CD4-positive, alpha-beta T cell treated with Interleukin-2 at 100 ng/mL for 4 hours (primary cell): ENCODE measurements at regions not wholly inside any gene's neighbourhood (a gene's known extent, or its start where the extent isn't known, plus 50 kb on each side); places are given as distances from the start of the nearest gene placed in this dataset.

Experiments used
- DNase-seq: peaks from one replicate; pipeline ENCODE4 v3.0.0-alpha.2; 2020; ENCODE audit warnings: low spot score

DNA sequence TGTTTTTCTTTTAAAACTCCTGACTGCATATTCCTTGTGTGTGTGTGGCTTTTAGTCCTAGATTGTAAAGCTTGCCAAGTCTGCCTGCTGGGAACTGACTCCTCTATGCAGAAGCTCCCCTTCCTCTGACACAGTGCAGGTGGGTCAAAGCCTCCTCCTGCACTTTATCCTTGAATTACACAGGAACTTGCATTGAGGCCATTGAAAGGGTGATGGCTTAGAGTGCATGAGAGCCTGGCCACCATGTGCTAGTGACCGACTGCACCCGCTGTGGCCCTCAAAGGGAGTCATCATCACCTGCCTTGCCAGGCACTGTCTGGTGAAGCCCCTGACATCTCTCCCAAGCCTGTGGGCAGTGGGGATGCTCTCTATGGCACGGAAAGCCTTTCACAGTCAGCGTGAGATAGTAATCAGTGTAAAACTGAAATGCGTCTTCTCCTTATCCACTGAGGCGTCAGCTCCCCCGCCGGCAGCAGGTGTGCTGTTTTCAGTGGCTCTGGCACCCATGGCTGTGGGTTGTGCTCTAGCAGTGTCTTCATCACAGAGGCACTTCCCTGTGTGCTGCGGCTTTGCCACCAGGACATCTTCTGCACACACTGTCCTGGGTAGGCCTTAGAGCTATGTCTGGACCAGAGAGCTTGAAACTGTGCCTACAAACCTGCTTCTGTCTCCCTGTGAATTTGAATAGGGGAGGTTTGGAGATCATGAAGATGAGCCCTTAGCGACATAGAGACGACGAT, 87.9 kb downstream of the THBS2 start:
- DNase-seq = no peak

DNA sequence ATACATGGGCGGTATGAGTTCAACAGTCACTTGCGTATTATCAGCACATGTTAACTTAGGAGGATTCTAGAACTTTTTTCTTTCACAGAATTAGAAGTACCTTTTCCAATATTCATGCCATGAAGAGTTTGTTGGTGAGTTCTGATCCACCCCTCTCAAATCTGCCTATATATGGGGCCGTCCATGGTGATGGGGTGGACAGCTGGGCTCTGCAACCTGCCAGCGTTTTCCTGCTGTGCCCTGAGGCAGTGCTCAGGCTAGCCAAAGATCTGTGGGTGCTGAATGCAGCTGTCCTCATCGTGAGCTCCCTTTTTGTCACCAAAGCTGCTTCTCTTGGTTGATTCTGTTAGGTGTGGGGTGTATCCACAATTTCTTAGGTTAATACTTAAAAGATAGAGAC, 88.7 kb downstream of the THBS2 start:
- no peak for DNase-seq

DNA sequence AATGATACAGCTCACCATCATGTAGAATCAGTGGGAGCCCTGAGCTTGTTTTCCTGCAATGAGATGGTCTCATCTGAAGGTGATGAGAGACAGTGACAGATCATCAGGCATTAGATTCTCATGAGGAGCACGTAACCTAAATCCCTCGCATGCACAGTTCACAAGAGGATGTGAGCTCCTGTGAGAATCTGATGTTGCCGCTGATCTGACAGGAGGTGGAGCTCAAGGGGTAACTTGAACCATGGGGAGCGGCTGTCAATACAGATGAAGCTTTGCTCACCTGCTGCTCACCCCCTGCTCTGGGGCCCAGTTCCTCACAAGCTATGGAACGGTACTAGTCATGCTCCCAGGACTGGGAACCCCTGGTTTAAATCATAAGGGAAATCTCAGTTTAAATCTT, 89.2 kb downstream of the THBS2 start:
- DNase-seq = no peak

DNA sequence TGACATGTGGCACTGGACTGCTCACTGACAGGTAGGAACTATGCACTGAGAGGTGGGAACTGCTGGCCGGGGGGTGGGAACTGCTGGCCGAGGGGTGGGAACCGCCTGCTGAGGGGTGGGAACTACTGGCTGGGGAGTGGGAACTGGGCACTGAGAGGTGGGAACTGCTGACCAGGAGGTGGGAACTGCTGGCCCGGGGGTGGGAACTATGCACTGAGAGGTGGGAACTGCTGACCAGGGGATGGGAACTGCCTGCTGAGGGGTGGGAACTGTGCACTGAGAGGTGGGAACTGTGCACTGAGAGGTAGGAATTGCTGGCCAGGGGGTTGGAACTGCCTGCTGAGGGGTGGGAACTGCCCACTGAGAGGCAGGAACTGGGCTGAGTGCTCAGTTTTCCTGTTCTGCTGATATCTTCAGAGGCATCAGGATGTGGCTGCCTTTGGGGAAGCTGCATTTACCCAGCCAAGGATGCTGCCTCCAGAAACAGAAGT, 90.2 kb downstream of the THBS2 start:
- no peak for DNase-seq

DNA sequence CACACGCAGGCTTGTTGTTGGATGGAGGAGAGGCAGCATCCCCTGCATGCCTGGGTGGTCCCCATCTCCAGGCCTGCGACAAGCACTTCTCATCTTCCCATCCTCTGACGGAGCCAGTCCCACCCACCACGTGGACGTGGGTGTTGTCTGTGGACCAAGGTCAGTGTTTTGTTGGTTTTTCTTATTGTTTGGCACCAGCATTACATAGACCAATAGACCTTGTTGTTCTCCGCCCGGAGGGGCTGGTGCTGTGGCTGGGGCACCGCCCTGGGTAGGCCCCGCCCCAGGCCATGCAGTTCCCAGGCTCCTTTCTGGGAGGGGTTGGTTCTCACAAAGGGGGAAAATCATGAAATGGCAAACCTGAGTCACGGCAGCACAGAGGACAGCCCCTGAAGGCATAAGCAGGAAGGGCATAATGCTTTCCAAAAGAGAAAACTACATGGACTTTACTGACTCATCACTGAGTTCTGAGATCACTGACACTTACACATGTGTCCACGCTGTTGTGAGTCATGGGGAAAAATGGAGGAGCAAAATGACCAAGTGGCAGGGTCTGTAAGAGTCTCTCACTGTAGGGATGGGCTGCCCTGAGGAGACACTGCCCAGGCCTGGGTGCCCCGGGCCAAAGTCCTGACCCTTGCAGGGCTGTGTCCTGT, 90.8 kb downstream of the THBS2 start:
- no peak for DNase-seq

DNA sequence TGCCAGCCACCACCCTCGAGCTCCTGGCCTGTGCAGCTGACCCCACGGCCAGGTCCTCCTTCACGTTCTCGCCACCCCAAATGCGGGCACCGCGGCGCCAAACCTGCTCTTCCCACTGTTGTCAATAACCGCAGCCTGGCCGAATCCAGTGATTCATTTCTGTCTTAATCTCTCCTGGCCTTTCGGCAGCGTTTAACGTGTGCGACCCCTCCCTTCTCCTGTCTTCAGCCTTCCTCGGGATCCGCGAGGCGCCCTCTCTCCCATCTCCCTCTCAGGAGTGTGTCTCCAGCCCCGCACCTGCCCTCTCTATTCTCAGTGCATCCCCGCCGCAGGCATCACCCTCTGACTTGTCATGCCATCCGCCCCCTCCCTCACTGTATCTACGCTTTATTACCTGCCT, 91.4 kb downstream of the THBS2 start:
- DNase-seq = no peak

DNA sequence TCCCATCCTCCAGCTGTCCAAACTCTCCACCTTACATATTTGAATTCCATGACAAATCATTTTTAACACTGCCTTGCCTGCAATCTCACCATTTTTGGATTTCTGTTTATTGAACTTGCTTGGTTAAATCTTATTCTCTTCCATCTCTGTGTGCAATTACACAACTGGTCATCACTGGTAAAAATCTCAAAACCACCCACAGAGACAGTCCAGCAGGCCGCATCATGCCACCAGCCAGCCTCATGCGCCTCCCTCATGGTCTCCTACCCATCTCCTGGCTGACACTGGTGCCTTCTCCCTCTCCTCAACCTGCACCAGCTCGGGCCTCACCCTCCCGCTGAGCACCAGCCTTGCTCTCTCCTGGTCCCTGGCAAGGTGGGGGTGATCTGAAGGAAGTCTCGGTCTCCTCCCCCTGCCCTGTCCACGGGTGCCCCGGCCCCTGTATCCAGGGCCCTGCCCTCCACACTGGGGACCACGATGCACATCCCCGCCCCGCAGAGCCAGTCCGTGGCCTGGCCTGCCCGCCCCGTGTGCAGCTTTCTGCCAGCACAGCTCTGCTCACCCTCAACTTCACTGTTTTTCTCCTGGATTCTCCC, 92.0 kb downstream of the THBS2 start:
- no peak for DNase-seq

DNA sequence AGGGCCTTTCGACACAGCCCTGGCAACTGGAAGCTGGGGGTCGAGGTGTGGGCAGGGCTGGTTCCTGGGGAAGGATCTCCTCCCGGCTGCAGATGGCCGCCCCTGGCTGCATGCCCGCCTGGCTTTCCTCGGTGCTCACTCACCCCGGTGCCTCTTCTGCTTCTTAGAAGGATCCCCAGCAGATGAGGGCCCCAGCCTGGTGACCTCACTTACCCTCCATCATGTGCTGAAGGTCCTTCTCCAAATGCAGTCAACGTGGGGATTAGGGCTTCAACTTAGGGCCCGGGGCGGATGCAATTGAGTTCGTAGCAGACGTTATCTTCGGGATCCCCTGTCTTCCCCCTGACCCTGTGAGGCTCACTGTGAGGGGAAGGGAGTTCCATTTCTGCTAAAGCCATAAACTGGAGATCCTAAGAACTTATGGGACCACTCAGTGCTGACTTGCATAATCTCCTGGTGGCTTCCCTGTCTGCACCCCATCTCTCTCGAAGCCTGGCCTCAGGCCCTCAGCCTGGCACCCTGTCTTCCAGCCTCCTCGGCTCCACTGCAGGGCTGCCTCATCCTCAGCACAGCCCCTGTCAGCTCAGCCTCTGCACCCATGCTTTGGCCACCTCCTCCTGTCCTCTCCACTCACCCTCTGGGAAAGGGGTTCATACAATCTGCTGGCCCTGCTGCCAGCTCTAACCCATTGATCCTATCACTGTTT, 92.6 kb downstream of the THBS2 start:
- DNase-seq = no peak

DNA sequence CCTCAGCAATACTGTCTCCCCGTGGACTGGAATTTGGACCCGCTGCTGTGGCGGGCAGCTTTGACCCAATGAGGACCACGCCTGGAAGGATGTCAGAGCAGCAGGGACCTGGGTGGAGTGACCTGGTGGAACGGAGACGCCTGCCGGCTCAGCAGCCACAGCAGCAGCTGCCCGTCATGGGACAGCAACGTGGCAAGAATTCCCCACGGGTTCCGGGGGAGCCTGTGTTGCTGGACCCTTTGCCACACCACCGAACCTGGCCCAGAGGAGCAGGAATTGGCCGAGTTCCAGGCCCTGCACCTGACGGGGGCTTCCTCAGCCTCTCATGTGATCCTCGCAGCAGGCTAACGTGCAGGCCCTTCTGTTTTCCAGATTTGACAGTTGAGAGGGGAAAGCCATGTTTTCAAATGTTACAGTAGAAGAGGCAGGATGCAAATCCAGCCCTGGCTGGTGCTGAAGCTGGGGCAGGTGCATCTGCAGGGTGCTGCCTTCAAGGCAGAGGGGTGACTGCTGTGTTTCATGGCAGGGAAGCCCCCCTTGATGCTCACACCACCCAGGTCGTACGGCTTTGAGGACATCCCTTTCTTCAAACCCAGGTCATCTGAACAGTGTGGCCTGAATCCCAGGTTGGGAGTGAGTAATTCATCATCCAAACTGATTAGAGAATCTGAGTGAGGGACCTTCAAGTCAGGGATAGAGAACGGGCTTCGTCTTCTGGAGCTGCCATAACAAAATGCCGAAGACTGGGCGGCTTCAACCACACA, 93.4 kb downstream of the THBS2 start:
- no peak for DNase-seq

DNA sequence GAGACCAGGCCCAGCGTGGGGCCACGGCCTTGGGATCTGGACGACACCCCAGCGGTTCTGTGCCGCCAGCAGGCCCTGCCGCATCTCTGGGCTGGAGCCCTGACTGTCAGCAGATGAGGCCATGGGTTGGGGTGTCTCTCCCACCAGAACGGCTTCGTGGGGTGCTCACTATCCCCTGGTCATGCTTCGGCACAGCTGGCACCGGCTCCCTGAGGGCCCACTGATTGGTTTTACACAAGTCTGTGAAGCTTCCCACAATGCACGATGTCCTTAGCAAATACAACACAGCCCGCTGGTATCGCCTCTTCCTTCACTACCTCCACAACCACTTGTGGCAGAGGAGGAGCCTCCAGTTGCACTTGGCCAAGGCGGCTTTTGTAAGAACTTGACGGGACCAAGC, 94.3 kb downstream of the THBS2 start:
- DNase-seq = no peak

DNA sequence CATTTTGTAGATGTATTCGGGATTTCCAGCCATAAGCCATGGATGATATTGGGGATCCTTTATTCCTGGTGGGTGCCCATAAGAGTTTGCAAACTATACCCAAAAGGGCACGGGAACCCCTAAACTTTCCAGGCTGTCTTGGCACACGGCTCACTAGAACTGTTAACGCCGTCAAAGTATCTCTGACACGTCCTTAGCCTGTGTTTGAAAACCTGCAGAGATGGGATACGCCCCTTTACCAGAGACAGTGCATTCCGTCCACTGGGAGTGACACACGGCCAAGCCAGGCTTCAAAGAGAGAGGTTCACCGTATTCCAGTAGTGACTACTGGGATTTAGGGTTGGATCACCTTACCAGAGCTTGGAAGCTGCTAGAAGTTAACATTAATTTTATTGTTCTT, 95.0 kb downstream of the THBS2 start:
- DNase-seq = no peak

DNA sequence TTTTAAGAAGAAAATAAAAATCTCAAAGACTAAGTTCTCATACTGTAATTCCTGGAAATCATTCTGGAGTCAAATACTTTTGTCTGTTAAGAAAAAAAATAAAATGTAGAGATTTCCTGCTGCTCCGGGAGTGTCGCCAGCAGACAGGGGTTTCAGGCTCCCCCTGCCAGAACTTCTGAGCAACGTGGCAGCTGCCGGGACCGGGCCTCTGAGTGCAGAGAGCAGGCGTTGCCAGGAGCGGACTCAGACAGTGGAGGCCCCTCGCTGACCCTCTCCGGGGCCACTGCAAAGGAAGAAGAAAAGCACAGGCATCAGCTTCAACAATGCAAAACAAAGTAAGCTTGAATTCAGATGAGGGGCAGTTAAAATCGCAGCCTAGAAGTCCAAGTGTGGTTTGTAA, 95.5 kb downstream of the THBS2 start:
- no peak for DNase-seq

DNA sequence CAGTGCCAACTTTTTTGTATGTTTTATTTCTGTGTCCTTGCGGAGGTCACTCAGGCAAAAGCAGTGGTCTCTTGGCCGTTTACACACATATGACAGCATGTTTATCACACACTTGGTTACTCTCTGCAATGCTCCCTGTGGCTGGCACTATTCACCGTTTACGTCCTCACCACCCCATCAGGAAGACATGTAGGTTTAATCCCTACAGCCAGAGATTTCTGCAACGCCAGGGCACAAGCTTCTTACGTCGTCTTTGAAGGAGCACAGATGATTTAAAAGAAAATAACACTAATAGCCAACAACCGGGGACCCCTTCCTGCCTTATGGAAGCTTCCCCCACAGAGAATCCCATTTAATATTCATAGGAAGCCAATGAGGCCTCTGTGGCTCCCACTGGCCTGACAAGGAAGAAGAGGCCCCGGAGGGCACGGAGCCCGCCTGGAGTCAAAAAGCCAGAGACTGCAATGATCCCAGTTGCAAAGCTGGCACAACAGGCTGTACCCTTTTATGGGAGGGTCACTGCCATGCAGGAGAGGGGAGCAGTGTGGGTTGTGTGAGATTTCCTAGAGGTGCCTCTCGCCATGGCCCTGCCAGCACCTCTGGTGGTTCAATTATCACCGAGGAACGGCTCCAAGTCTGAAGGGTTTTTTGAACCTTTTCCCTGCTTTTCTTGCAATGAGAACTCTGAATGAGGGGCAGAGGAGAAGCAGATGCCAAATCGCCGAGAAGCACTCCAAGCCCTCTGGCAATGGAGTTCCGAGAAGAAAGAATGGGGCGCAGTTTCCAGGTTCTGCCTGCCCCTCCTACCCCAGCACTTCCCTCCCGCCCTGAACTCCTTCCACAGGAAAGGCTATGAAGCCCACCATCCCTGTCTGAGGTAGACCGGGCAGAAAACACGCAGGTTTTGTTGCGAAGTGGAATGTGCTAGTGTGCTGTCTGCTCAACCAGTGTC, 96.2 kb downstream of the THBS2 start:
- no peak for DNase-seq

DNA sequence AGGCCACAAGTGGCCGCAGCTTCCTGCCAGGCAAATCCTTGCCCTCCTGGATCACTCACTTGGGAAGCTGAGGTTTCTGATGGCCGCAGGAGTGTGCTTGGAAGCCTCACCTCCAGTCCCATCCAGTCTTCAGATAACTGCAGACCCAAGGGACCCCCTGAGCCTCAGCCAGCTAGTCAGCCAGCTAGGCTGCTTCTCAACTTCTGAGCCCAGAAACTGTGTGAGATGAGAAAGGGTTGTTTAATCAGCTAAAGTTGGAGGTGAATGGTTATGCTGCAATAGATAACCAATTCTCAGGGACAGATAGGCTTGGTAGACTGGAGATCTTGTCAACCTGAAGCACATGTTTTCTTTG, 96.9 kb downstream of the THBS2 start:
- DNase-seq = no peak

DNA sequence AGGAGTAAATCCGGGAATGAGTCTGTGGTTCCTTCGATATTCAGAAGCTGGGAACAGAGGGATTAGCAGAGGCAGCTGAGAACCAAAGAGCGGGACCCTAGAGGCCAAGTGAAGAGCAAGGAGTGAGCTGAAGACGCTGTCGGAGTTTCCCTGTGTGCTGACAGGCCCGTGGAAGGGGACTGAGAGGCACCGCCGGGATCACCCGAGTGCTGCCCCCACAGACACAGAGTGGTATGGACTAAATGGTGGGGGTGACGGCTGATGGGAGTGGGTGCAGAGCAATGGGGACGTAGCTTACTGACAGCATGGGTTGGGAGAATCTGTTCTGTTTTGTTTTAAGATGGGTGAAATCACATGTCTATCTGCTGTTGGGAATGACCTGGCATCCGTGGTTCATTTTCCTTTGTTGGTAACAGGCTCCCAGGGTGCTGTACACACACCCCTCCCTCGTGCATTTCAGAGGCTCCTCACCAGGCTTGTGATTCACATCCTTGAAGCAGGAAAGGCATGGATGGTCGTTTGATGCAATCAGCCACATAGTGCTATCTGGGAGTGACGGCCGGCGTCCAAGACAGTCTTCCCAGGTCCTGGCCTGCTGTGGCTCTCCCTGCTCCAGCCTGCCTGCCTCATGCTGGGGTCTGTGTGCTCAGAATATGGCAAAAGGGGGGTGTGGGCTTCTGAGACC, 97.4 kb downstream of the THBS2 start:
- DNase-seq = no peak

DNA sequence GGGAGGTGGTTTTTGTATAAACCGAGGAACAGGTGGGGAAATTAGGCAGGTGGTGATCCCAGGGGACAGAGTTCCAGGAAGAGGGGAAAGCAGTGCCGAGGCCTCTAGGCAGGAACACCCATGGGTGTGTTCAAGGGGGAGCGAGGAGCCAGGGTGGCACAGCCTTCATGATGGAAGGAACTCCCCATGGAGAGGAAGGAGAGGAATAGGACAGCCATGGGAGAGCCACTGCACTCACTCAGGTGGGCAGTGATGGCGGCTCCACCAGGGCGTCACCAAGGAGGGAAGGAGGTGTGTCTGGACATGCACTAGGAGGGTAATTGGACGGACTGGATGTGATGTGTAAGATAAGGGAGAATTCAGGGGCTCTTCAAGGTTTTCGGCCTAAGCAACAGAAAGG, 98.2 kb downstream of the THBS2 start:
- DNase-seq = no peak

DNA sequence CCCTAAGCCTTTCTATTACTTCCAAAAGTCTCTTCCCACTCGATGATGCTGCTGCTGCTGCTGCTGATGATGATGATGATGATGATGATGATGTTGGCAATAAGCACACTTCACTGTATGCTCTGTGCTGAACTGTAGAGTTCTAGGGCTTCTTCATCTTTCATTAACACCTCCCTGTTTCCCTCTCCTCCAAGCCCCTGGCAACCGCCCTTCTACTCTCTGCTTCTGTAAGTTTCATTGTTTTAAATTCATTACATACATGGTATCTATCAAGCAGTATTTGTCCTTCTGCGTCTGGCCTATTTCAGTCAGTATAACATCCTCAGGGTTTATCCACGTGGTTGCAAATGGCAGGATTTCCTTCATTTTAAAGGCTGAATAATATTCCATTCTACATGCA, 100.2 kb downstream of the THBS2 start:
- no peak for DNase-seq

DNA sequence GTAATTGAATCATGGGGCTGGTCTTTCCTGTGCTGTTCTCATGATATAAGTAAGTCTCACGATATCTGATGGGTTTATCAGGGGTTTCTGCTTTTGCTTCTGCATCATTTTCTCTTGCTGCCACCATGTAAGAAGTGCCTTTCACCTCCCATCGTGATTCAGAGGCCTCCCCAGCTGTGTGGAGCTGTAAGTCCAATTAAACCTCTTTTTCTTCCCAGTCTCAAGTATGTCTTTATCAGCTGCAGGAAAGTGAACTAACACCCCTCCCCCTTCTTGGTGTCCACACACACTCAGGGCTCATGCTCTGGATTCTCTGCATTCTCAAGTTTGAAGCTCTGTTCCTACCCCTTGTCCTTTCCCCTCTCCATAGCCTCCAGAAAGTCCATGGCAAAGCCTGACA, 107.1 kb downstream of the THBS2 start:
- no peak for DNase-seq

DNA sequence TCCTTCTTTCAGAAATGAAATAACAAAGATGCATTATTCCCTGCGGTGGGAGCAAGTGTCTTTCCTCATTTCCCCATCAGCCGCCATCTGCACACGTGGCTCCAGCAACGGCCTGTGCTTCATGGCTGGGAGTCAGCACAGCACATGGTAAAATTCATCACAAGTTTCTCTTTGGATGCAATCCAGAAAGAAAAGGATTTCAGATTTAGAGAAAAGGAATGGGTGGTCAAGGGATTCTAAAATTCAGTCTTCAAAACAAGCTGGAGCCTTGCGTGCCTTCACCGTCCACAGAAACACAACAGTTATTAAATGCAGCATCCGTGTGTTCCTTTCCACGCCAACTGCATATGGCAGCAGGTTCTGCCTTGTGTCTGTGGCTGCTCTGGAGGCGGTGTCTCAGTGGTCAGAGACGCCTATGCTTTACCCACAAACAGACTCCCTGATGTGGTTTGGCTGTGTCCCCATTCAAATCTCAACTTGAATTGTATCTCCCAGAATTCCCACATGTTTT, 107.6 kb downstream of the THBS2 start:
- no peak for DNase-seq

DNA sequence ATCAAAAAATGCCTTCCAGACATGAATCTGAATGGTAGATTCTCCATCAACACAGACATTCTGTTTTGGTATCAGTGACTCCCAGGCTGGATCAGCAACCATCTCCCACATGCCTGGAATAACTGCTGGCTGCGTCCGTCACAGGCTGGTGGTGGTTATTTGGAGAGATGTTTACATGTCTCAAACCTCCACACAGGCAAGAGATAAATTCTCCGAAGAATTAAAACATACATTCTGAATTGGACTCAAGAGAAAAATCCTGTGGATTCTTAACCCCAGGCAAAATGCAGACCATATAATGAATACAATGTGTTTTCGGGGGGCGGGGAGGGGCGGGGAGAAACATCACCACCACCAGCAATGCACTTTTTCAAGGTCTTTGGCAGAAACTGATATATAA, 108.2 kb downstream of the THBS2 start:
- DNase-seq = no peak
